Endothelial cell (in vitro differentiated cells): ENCODE measurements at regions not wholly inside any gene's neighbourhood (a gene's known extent, or its start where the extent isn't known, plus 50 kb on each side); places are given as distances from the start of the nearest gene placed in this dataset.
A peak's percentile ranks its signal among the peaks of the same experiment; 100 is the strongest.

ENCODE experiments used
- DNase-seq: peaks from one replicate; pipeline ENCODE4 v3.0.0; 2021; ENCODE audit warnings: low spot score
- H3K27ac Mint-ChIP-seq: one replicate; pipeline ENCODE4 v1.8.0; 2021; ENCODE audit warnings: mixed read lengths, inconsistent platforms; ENCODE audit not compliant: unreplicated experiment
- H3K27me3 Mint-ChIP-seq: one replicate; pipeline ENCODE4 v1.8.0; 2021; ENCODE audit warnings: mild to moderate bottlenecking, moderate library complexity, mixed read lengths, inconsistent platforms; ENCODE audit not compliant: unreplicated experiment
- H3K36me3 Mint-ChIP-seq: one replicate; pipeline ENCODE4 v1.8.0; 2021; ENCODE audit warnings: mild to moderate bottlenecking, low read depth, mixed read lengths, inconsistent platforms; ENCODE audit not compliant: unreplicated experiment
- H3K4me1 Mint-ChIP-seq: one replicate; pipeline ENCODE4 v1.8.0; 2021; ENCODE audit warnings: mild to moderate bottlenecking, mixed read lengths, inconsistent platforms; ENCODE audit not compliant: unreplicated experiment
- H3K4me3 Mint-ChIP-seq: one replicate; pipeline ENCODE4 v1.8.0; 2021; ENCODE audit warnings: mild to moderate bottlenecking, mixed read lengths, inconsistent platforms; ENCODE audit not compliant: unreplicated experiment
- H3K9me3 Mint-ChIP-seq: one replicate; pipeline ENCODE4 v1.8.0; 2021; ENCODE audit warnings: mixed read lengths, inconsistent platforms; ENCODE audit not compliant: unreplicated experiment
- CTCF ChIP-seq: fragments of 200-600 bp; sonication (generic); IDR thresholded peaks from one replicate; pipeline ENCODE4 v1.5.0; 2021; ENCODE audit warnings: antibody characterized with exemption; ENCODE audit not compliant: unreplicated experiment

GRCh38 chr2:157173740-157174184 is 83.7 kb upstream of the GALNT5 start:
- Mint-ChIP-seq H3K36me3 (no peaks in the 10 kb centered on the region), H3K4me3 (no peak overlapping the region), H3K27me3 (no peaks in the 10 kb centered on the region), H3K9me3 (no peaks in the 10 kb centered on the region), H3K27ac (no peak overlapping the region), H3K4me1 (no peaks in the 10 kb centered on the region)
- no peak for TF ChIP-seq CTCF
- DNase-seq: no peak

GRCh38 chr2:157174321-157174720 is 83.2 kb upstream of the GALNT5 start:
- TF ChIP-seq CTCF: no peak
- H3K27ac Mint-ChIP-seq: no peak overlapping the region
- H3K9me3 Mint-ChIP-seq: no peaks in the 10 kb centered on the region
- no peak overlapping the region for H3K4me3 Mint-ChIP-seq
- no peaks in the 10 kb centered on the region for H3K36me3 Mint-ChIP-seq
- no peak for DNase-seq
- H3K27me3 Mint-ChIP-seq: no peaks in the 10 kb centered on the region
- no peaks in the 10 kb centered on the region for H3K4me1 Mint-ChIP-seq

GRCh38 chr2:157176602-157177001 is 80.9 kb upstream of the GALNT5 start:
- no peak overlapping the region for H3K27ac Mint-ChIP-seq
- no peaks in the 10 kb centered on the region for H3K4me1 Mint-ChIP-seq
- TF ChIP-seq CTCF: no peak
- DNase-seq: no peak
- H3K4me3 Mint-ChIP-seq: no peak overlapping the region
- H3K9me3 Mint-ChIP-seq: no peaks in the 10 kb centered on the region
- H3K27me3 Mint-ChIP-seq: no peaks in the 10 kb centered on the region
- H3K36me3 Mint-ChIP-seq: no peaks in the 10 kb centered on the region

GRCh38 chr2:157178874-157179273 is 78.6 kb upstream of the GALNT5 start:
- DNase-seq: no peak
- no peaks in the 10 kb centered on the region for H3K36me3 Mint-ChIP-seq
- H3K9me3 Mint-ChIP-seq: no peaks in the 10 kb centered on the region
- H3K4me3 Mint-ChIP-seq: no peak overlapping the region
- no peaks in the 10 kb centered on the region for H3K27me3 Mint-ChIP-seq
- no peaks in the 10 kb centered on the region for H3K4me1 Mint-ChIP-seq
- no peak overlapping the region for H3K27ac Mint-ChIP-seq
- TF ChIP-seq CTCF: peak; percentile 47

GRCh38 chr2:157179324-157180105 is 78.0 kb upstream of the GALNT5 start:
- no peak overlapping the region for H3K4me3 Mint-ChIP-seq

More at GRCh38 chr2:157179324-157180105, 78.0 kb upstream of the GALNT5 start:
- no peak for TF ChIP-seq CTCF
- no peaks in the 10 kb centered on the region for H3K36me3 Mint-ChIP-seq
- H3K4me1 Mint-ChIP-seq: no peaks in the 10 kb centered on the region
- H3K9me3 Mint-ChIP-seq: no peaks in the 10 kb centered on the region
- H3K27me3 Mint-ChIP-seq: no peaks in the 10 kb centered on the region
- no peak overlapping the region for H3K27ac Mint-ChIP-seq
- no peak for DNase-seq
